Mesenchymal stem cell (in vitro differentiated cells and primary cell): ENCODE measurements at regions not wholly inside any gene's neighbourhood (a gene's known extent, or its start where the extent isn't known, plus 50 kb on each side); places are given as distances from the start of the nearest gene placed in this dataset.

Source experiments
- DNase-seq: peaks from one replicate; pipeline ENCODE4 v3.0.0-alpha.2; 2013
- H2AFZ ChIP-seq: one replicate; pipeline ENCODE4 v1.6.1; 2013; ENCODE audit warnings: low read depth, mild to moderate bottlenecking, control low read depth, inconsistent platforms, low read length, moderate library complexity
- H2AK5ac ChIP-seq: 2 replicates; pipeline ENCODE4 v1.6.1; 2013; ENCODE audit warnings: low read length, moderate library complexity, mild to moderate bottlenecking, inconsistent platforms; ENCODE audit not compliant: severe bottlenecking
- H2BK120ac ChIP-seq: one replicate; pipeline ENCODE4 v1.6.1; 2013; ENCODE audit warnings: low read depth, mild to moderate bottlenecking, inconsistent platforms, low read length, moderate library complexity
- H2BK12ac ChIP-seq, 2 experiments: one replicate each; pipeline ENCODE4 v1.6.1; 2013; ENCODE audit warnings: inconsistent platforms in 2 of 2, low read length in 2 of 2, mild to moderate bottlenecking in 2 of 2, moderate library complexity in 2 of 2, control low read depth in 1 of 2
- H2BK15ac ChIP-seq: one replicate; pipeline ENCODE4 v1.6.1; 2013; ENCODE audit warnings: mild to moderate bottlenecking, low read depth, inconsistent platforms; ENCODE audit not compliant: poor library complexity, severe bottlenecking
- H2BK5ac ChIP-seq: 2 replicates; pipeline ENCODE4 v1.6.1; 2013; ENCODE audit warnings: low read depth, mild to moderate bottlenecking, low read length, control low read depth, inconsistent platforms; ENCODE audit not compliant: poor library complexity, severe bottlenecking
- H3K14ac ChIP-seq, 2 experiments: one replicate each; pipeline ENCODE4 v1.6.1; 2013; ENCODE audit warnings: inconsistent platforms in 2 of 2, low read length in 2 of 2, control low read depth in 1 of 2, mild to moderate bottlenecking in 1 of 2, moderate library complexity in 1 of 2
- H3K18ac ChIP-seq, 2 experiments: one replicate each; pipeline ENCODE4 v1.6.1; 2013; ENCODE audit warnings: inconsistent platforms in 2 of 2, low read length in 2 of 2, control low read depth in 1 of 2, low read depth in 1 of 2, mild to moderate bottlenecking in 1 of 2
- H3K23ac ChIP-seq, 2 experiments: one replicate each; pipeline ENCODE4 v1.6.1; 2013; ENCODE audit warnings: inconsistent platforms in 2 of 2, low read length in 2 of 2, mild to moderate bottlenecking in 2 of 2, moderate library complexity in 2 of 2, control low read depth in 1 of 2
- H3K27ac ChIP-seq: 2 replicates; pipeline ENCODE4 v1.5.1; 2013; ENCODE audit warnings: mild to moderate bottlenecking, moderate library complexity, low read length, control low read depth, inconsistent platforms; ENCODE audit not compliant: poor library complexity, severe bottlenecking
- H3K27me3 ChIP-seq, 2 experiments: 2 replicates each; pipeline versions ENCODE4 v1.6.1 to v1.7.0; 2013; ENCODE audit warnings: low read length in 2 of 2, mild to moderate bottlenecking in 2 of 2, moderate library complexity in 2 of 2, control low read depth in 1 of 2, inconsistent platforms in 1 of 2; ENCODE audit not compliant: control insufficient read depth in 1 of 2, insufficient read depth in 1 of 2
- H3K36me3 ChIP-seq, 2 experiments: 2 replicates each; pipeline versions ENCODE4 v1.6.1 to v1.7.0; 2013; ENCODE audit warnings: low read length in 2 of 2, control low read depth in 1 of 2, inconsistent platforms in 1 of 2, low read depth in 1 of 2, mild to moderate bottlenecking in 1 of 2; ENCODE audit not compliant: insufficient read depth in 2 of 2, control insufficient read depth in 1 of 2
- H3K4ac ChIP-seq, 2 experiments: one replicate each; pipeline ENCODE4 v1.6.1; 2013; ENCODE audit warnings: inconsistent platforms in 2 of 2, low read length in 2 of 2, mild to moderate bottlenecking in 2 of 2, moderate library complexity in 2 of 2, control low read depth in 1 of 2, low read depth in 1 of 2
- H3K4me1 ChIP-seq: 2 replicates; pipeline ENCODE4 v1.6.1; 2013; ENCODE audit warnings: low read depth, low read length, control low read depth; ENCODE audit not compliant: control insufficient read depth, insufficient read depth
- H3K4me2 ChIP-seq: 2 replicates; pipeline ENCODE4 v1.6.1; 2013; ENCODE audit warnings: low read length, mild to moderate bottlenecking, inconsistent platforms; ENCODE audit not compliant: poor library complexity, severe bottlenecking
- H3K4me3 ChIP-seq, 2 experiments: 2 replicates each; pipeline versions ENCODE4 v1.5.1 to v1.7.0; 2013; ENCODE audit warnings: low read length in 2 of 2, mild to moderate bottlenecking in 2 of 2, control low read depth in 1 of 2, low read depth in 1 of 2; ENCODE audit not compliant: insufficient read depth in 1 of 2
- H3K79me1 ChIP-seq: replicated peaks from 2 replicates; pipeline ENCODE4 v1.6.1; 2013; ENCODE audit warnings: mild to moderate bottlenecking, control low read depth, low read length, inconsistent platforms; ENCODE audit not compliant: poor library complexity, severe bottlenecking
- H3K9ac ChIP-seq: 2 replicates; pipeline ENCODE4 v1.7.0; 2013; ENCODE audit warnings: mild to moderate bottlenecking, low read length, moderate library complexity
- H3K9me3 ChIP-seq: 2 replicates; pipeline ENCODE4 v1.7.0; 2013; ENCODE audit warnings: mild to moderate bottlenecking, low read length; ENCODE audit not compliant: control insufficient read depth
- H4K8ac ChIP-seq: one replicate; pipeline ENCODE4 v1.6.1; 2013; ENCODE audit warnings: inconsistent platforms, mild to moderate bottlenecking, low read length, moderate library complexity
- H4K91ac ChIP-seq: one replicate; pipeline ENCODE4 v1.6.1; 2013; ENCODE audit warnings: mild to moderate bottlenecking, low read length, inconsistent platforms
- WGBS: methylation state at CpG from one replicate; pipeline ENCODE4 v1.1.7; 2013; ENCODE audit warnings: mixed read lengths; 5-methylcytosine and 5-hydroxymethylcytosine counted together

GRCh38 chr16:51532551-51532950 lies 381.5 kb upstream of the SALL1 start:
- no peak overlapping the region for H3K9ac ChIP-seq
- H3K23ac ChIP-seq: no peak overlapping the region
- no peak overlapping the region for H2BK15ac ChIP-seq
- no peak overlapping the region for H2BK120ac ChIP-seq
- no peaks in the 10 kb centered on the region for H3K27me3 ChIP-seq
- no peak overlapping the region for H3K4me2 ChIP-seq
- H4K91ac ChIP-seq: no peak overlapping the region
- H4K8ac ChIP-seq: no peak overlapping the region
- no peaks in the 10 kb centered on the region for H3K79me1 ChIP-seq
- no peak overlapping the region for H2BK12ac ChIP-seq
- H3K4ac ChIP-seq: no peak overlapping the region
- no CpG with 5 or more reads among the region's 1 CpG for WGBS
- no peak overlapping the region for H3K27ac ChIP-seq
- no peak overlapping the region for H2BK5ac ChIP-seq
- peak overlapping the region in 1 of 2 experiments; percentile 48 for H3K14ac ChIP-seq
- no peak overlapping the region for H2AK5ac ChIP-seq
- no peaks in the 10 kb centered on the region for H3K36me3 ChIP-seq
- no peak overlapping the region for H2AFZ ChIP-seq
- no peak overlapping the region for H3K18ac ChIP-seq
- no peaks in the 10 kb centered on the region for H3K9me3 ChIP-seq
- no peaks in the 10 kb centered on the region for H3K4me1 ChIP-seq
- H3K4me3 ChIP-seq: no peak overlapping the region
- no peak for DNase-seq

GRCh38 chr16:51531271-51531670 lies 380.2 kb upstream of the SALL1 start:
- Histone ChIP-seq H2BK5ac (no peak overlapping the region), H3K23ac (no peak overlapping the region), H2AK5ac (no peak overlapping the region), H2AFZ (no peak overlapping the region), H2BK120ac (no peak overlapping the region), H3K27ac (no peak overlapping the region), H3K36me3 (no peaks in the 10 kb centered on the region), H3K79me1 (no peaks in the 10 kb centered on the region), H2BK12ac (no peak overlapping the region), H3K9me3 (no peaks in the 10 kb centered on the region), H3K9ac (no peak overlapping the region), H2BK15ac (no peak overlapping the region), H4K8ac (no peak overlapping the region), H3K4ac (no peak overlapping the region), H3K4me2 (no peak overlapping the region), H3K4me3 (no peak overlapping the region), H3K4me1 (no peaks in the 10 kb centered on the region), H3K18ac (no peak overlapping the region), H3K14ac (no peak overlapping the region), H4K91ac (no peak overlapping the region), H3K27me3 (no peaks in the 10 kb centered on the region)
- 90% methylated on average over 1 of the region's 3 CpGs for WGBS
- no peak for DNase-seq

GRCh38 chr16:51527349-51527748 lies 376.3 kb upstream of the SALL1 start:
- H3K9me3 ChIP-seq: no peaks in the 10 kb centered on the region
- no peak overlapping the region for H2BK15ac ChIP-seq
- no peak overlapping the region for H4K91ac ChIP-seq
- no peaks in the 10 kb centered on the region for H3K79me1 ChIP-seq
- no peak overlapping the region for H2BK5ac ChIP-seq
- H2AFZ ChIP-seq: no peak overlapping the region
- H4K8ac ChIP-seq: no peak overlapping the region
- H3K4me3 ChIP-seq: no peak overlapping the region
- H3K36me3 ChIP-seq: no peaks in the 10 kb centered on the region
- no peak overlapping the region for H3K9ac ChIP-seq
- WGBS: 93% methylated on average over 6 of the region's 6 CpGs
- H2AK5ac ChIP-seq: no peak overlapping the region
- H3K4ac ChIP-seq: no peak overlapping the region
- H3K14ac ChIP-seq: no peak overlapping the region
- H3K27me3 ChIP-seq: no peaks in the 10 kb centered on the region
- peaks cover 9% of the 10 kb centered on the region for H3K4me1 ChIP-seq
- no peak overlapping the region for H2BK12ac ChIP-seq
- H3K23ac ChIP-seq: no peak overlapping the region
- no peak for DNase-seq
- no peak overlapping the region for H3K27ac ChIP-seq
- no peak overlapping the region for H2BK120ac ChIP-seq
- H3K18ac ChIP-seq: no peak overlapping the region
- no peak overlapping the region for H3K4me2 ChIP-seq

- Histone ChIP-seq H2BK12ac (no peak overlapping the region), H3K4ac (no peak overlapping the region), H3K27ac (no peak overlapping the region), H3K4me1 (peaks cover 9% of the 10 kb centered on the region), H4K8ac (no peak overlapping the region), H3K9me3 (no peaks in the 10 kb centered on the region), H4K91ac (no peak overlapping the region), H3K36me3 (no peaks in the 10 kb centered on the region), H3K18ac (no peak overlapping the region), H2AK5ac (no peak overlapping the region), H3K27me3 (no peaks in the 10 kb centered on the region), H2BK15ac (no peak overlapping the region), H3K4me3 (no peak overlapping the region), H3K14ac (no peak overlapping the region), H2AFZ (no peak overlapping the region), H2BK120ac (no peak overlapping the region), H2BK5ac (no peak overlapping the region), H3K23ac (no peak overlapping the region), H3K4me2 (no peak overlapping the region), H3K79me1 (no peaks in the 10 kb centered on the region), H3K9ac (no peak overlapping the region)
- DNase-seq: no peak
- 59% methylated on average over 7 of the region's 9 CpGs for WGBS
Observed at GRCh38 chr16:51526621-51527020, 375.6 kb upstream of the SALL1 start.
